ENCODE measurements at regions not wholly inside any gene's neighbourhood (a gene's known extent, or its start where the extent isn't known, plus 50 kb on each side); places are given as distances from the start of the nearest gene placed in this dataset.

DNA sequence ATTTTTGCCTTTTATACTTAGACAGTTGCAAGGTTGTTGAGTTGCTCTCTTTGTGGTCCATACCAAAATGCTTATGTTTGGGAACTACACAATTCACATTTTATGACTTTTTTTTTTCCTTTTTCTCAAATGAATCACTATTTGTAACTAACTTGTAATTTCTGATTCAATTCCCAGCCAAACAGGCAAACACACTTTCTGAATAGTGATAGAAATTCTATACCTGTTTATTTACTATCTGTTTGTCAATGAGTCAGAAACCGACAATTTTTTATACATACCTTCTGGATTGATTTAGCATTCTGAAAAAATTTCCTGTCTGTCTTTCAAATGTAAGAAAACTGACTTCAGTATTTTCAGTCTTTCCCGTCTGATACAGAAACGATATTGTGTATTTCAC is 69.1 kb downstream of the MBL2 start:
- intact Hi-C loops (cut with micrococcal nuclease), result no loop called here
- ChIA-PET RAD21 (ENCODE audit: low non-redundant PET in 1 of 2, low total read pairs in 2 of 2, uncharacterized antibody in 2 of 2, unreplicated experiment in 2 of 2) (no interaction called here), CTCF (no interaction called here), POLR2A (no interaction called here)
- BruUV-seq (replicated peaks), result no TSS peak
- Histone ChIP-seq H3K27ac (ENCODE audit: low read depth, low read length) (no peak overlapping the region), H3K27me3 (ENCODE audit: insufficient read depth, low read length) (no peaks in the 10 kb centered on the region), H3K9me3 (ENCODE audit: control insufficient read depth in 1 of 2, insufficient read depth in 1 of 2, low read depth in 1 of 2, low read length in 2 of 2) (no peaks in the 10 kb centered on the region), H2AFZ (ENCODE audit: low read depth, low read length, poor library complexity, severe bottlenecking) (no peak overlapping the region), H4K20me1 (ENCODE audit: insufficient read depth) (no peaks in the 10 kb centered on the region), H3K36me3 (ENCODE audit: control insufficient read depth in 1 of 2, insufficient read depth in 2 of 2, low read length in 2 of 2) (no peaks in the 10 kb centered on the region), H3K4me1 (ENCODE audit: control insufficient read depth in 1 of 2, insufficient read depth in 2 of 2, low read length in 2 of 2) (no peaks in the 10 kb centered on the region), H3K9me2 (ENCODE audit: insufficient read depth) (no peaks in the 10 kb centered on the region), H3K9ac (ENCODE audit: low read length) (no peak overlapping the region), H3K4me3 (replicated peaks in 1 of 2; ENCODE audit: low read depth in 1 of 2, low read length in 2 of 2) (no peak overlapping the region), H3K79me2 (ENCODE audit: insufficient read depth, low read length) (no peaks in the 10 kb centered on the region), H3K4me2 (ENCODE audit: low read length) (no peak overlapping the region)
- TF ChIP-seq, protein P1, sequence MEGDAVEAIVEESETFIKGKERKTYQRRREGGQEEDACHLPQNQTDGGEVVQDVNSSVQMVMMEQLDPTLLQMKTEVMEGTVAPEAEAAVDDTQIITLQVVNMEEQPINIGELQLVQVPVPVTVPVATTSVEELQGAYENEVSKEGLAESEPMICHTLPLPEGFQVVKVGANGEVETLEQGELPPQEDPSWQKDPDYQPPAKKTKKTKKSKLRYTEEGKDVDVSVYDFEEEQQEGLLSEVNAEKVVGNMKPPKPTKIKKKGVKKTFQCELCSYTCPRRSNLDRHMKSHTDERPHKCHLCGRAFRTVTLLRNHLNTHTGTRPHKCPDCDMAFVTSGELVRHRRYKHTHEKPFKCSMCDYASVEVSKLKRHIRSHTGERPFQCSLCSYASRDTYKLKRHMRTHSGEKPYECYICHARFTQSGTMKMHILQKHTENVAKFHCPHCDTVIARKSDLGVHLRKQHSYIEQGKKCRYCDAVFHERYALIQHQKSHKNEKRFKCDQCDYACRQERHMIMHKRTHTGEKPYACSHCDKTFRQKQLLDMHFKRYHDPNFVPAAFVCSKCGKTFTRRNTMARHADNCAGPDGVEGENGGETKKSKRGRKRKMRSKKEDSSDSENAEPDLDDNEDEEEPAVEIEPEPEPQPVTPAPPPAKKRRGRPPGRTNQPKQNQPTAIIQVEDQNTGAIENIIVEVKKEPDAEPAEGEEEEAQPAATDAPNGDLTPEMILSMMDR (IDR thresholded peaks at IDR 0.05 in 2 of 3, conservative IDR thresholded peaks at IDR 0.05 in 1 of 3; ENCODE audit: borderline replicate concordance in 1 of 3, insufficient read depth in 1 of 3, low read depth in 2 of 3, low read length in 2 of 3), result no peak
- TF ChIP-seq EGR1 (IDR thresholded peaks at IDR 0.05; ENCODE audit: low read depth), result no peak
- no peak for TF ChIP-seq FOSL1 (IDR thresholded peaks at IDR 0.05; ENCODE audit: low read depth)
- TF ChIP-seq ZNF274 (IDR thresholded peaks at IDR 0.05; ENCODE audit: low read depth, low read length), result no peak
- TF ChIP-seq CEBPB (IDR thresholded peaks at IDR 0.05; ENCODE audit: low read depth), result no peak
- ATAC-seq, result no peak
- no peak for DNase-seq (ENCODE audit: low read depth, low spot score)

GRCh38 chr10:52703898-52704297 is 68.7 kb downstream of the MBL2 start:
- Histone ChIP-seq H3K9ac (ENCODE audit: low read length) (no peak overlapping the region), H3K27ac (ENCODE audit: low read depth, low read length) (no peak overlapping the region), H3K36me3 (ENCODE audit: control insufficient read depth in 1 of 2, insufficient read depth in 2 of 2, low read length in 2 of 2) (no peaks in the 10 kb centered on the region), H3K4me1 (ENCODE audit: control insufficient read depth in 1 of 2, insufficient read depth in 2 of 2, low read length in 2 of 2) (no peaks in the 10 kb centered on the region), H2AFZ (ENCODE audit: low read depth, low read length, poor library complexity, severe bottlenecking) (no peak overlapping the region), H3K79me2 (ENCODE audit: insufficient read depth, low read length) (no peaks in the 10 kb centered on the region), H3K27me3 (ENCODE audit: insufficient read depth, low read length) (no peaks in the 10 kb centered on the region), H3K9me3 (ENCODE audit: control insufficient read depth in 1 of 2, insufficient read depth in 1 of 2, low read depth in 1 of 2, low read length in 2 of 2) (no peaks in the 10 kb centered on the region), H3K4me3 (replicated peaks in 1 of 2; ENCODE audit: low read depth in 1 of 2, low read length in 2 of 2) (no peak overlapping the region), H3K9me2 (ENCODE audit: insufficient read depth) (no peaks in the 10 kb centered on the region), H3K4me2 (ENCODE audit: low read length) (no peak overlapping the region), H4K20me1 (ENCODE audit: insufficient read depth) (no peaks in the 10 kb centered on the region)
- ATAC-seq (no peak), DNase-seq (ENCODE audit: low read depth, low spot score) (no peak)
- TF ChIP-seq ZNF274 (IDR thresholded peaks at IDR 0.05; ENCODE audit: low read depth, low read length) (no peak), SRF (IDR thresholded peaks at IDR 0.05; ENCODE audit: low read depth) (no peak), CEBPB (IDR thresholded peaks at IDR 0.05; ENCODE audit: low read depth) (no peak), SIN3A (IDR thresholded peaks at IDR 0.05; ENCODE audit: low read depth) (no peak), SP1 (IDR thresholded peaks at IDR 0.05; ENCODE audit: low read depth) (no peak), POLR2AphosphoS5 (IDR thresholded peaks at IDR 0.05; ENCODE audit: low read depth, low read length) (no peak), ELF1 (IDR thresholded peaks at IDR 0.05; ENCODE audit: borderline replicate concordance, low read depth) (no peak), POLR2A (IDR thresholded peaks at IDR 0.05; ENCODE audit: borderline replicate concordance, extremely low read depth, insufficient read depth, insufficient read length) (no peak), TCF7L2 (IDR thresholded peaks at IDR 0.05; ENCODE audit: borderline replicate concordance, extremely low read depth, insufficient read depth, insufficient read length) (no peak)
- BruUV-seq (replicated peaks), result no TSS peak
- CTCF ChIA-PET, result no interaction called here
- intact Hi-C loops (cut with micrococcal nuclease), result no loop called here
- POLR2A ChIA-PET, result no interaction called here
- RAD21 ChIA-PET (ENCODE audit: low non-redundant PET in 1 of 2, low total read pairs in 2 of 2, uncharacterized antibody in 2 of 2, unreplicated experiment in 2 of 2), result no interaction called here

Measured in HCT116 (cell line).